IPS DF 4.7 (cell line): ENCODE measurements at regions not wholly inside any gene's neighbourhood (a gene's known extent, or its start where the extent isn't known, plus 50 kb on each side); places are given as distances from the start of the nearest gene placed in this dataset.
"Not testable (repeated sequence)": the region's sequence is repeated elsewhere in the genome, so short reads cannot be mapped to it uniquely, and the experiment has no call there.

Experiments used
- DNase-seq: peaks from one replicate; pipeline ENCODE4 v3.0.0-alpha.2; 2013; ENCODE audit warnings: low spot score; ENCODE audit errors: extremely low read depth

DNA sequence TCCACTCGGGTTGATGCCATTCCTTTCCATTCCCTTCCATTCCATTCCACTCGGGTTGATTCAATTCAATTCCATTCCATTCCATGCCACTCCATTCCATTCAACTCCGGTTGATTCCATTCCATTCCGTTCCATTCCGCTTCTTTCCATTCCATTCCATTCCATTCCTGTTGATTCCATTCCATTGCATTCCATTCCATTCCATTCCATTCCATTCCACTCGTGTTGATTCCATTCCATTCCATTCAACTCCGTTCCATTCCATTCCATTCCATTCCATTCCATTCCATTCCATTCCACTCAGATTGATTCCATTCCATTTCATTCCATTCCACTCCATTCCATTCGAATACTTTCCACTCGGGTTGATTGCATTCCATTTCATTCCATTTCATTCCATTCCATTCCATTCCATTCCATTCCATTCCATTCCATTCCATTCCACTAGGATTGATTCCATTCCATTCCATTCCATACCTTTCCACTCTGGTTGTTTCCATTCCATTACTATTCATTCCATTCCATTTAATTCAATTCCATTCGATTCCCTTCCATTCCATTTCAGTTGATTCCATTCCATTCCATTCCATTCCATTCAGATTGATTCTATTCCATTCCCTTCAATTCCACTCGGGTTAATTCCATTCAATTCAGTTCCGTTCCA, 1141.8 kb downstream of the RPIA start:
- DNase-seq: no peak

DNA sequence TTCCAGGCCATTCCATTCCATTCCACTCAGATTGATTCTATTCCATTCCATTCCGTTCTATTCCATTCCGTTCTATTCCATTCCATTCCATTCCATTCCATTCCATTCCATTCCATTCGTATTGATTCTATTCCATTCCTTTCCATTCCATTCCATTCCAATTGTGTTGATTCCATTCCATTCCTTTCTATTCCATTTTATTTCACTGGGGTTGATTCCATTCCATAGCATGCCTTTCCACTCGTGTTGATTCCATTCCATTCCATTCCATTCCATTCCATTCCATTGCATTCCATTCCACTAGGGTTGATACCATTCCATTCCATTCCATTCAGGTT, 1142.3 kb downstream of the RPIA start:
- DNase-seq: no peak

DNA sequence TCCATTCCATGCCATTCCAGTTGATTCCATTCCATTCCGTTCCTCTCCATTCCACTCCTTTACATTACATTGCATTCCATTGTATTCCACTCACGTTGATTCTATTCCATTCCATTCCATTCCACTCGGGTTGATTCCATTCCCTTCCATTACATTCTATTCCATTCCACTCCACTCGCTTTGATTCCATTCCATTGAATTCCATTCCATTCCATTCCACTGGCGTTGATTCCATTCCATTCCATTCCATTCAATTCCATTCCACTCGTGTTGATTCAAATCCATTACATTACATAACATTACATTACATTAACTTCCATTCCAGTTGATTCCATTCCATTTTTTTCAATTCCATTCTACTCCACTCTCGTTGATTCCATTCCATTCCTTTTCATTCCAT, 1142.8 kb downstream of the RPIA start:
- DNase-seq: no peak

DNA sequence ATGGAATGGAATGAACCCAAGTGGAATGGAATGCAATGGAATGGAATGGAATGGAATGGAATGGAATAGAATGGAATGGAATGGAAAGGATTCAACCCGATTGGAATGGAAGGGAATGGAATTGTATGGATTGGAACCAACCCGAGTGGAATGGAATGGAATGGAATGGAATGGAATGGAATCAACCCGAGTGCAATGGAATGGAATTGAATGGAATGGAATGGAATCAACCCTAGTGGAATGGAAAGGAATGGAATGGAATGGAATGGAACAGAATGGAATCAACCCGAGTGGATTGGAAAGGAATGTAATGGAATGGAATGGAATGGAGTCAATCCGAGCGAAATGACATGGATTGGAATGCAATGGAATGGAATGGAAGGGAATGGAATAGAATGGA, 1144.9 kb downstream of the RPIA start:
- DNase-seq: not testable (repeated sequence)

- DNase-seq: no peak
These were observed 1146.6 kb downstream of the RPIA start for GRCh38 chr2:89837962-89838625.

- peak; percentile 33 for DNase-seq
These were observed 1148.7 kb downstream of the RPIA start for GRCh38 chr2:89840175-89840574.

DNA sequence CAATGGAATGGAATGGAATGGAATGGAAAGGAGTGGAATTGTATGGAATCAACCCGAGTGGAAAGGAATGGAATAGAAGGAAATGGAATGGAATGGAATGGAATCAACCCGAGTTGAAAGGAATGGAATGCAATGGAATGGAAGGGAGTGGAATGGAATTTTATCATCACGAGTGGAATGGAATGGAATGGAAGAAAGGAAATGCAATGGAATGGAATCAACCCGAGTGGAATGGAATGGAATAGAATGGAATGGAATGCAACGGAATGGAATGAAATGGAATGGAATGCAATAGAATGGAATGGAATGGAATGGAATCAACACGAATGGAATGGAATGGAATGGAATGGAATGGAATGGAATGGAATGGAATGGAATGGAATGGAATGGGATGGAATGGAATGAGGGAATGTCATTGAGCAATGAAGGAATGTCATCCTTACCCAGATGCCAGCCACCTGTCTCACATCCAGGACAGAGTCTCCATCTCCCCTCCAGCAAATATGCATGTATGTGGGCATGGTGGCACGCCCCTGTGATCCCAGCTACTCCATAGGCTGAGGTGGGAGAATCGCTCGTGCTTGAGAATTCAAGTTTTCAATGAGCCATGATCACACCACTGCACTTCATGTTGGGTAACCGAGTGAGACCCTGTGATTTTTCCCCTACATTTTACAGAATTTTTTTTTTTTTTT, 1149.5 kb downstream of the RPIA start:
- DNase-seq: not testable (repeated sequence)

GRCh38 chr2:89841476-89841840, 1150.0 kb downstream of the RPIA start:
- DNase-seq: no peak

DNA sequence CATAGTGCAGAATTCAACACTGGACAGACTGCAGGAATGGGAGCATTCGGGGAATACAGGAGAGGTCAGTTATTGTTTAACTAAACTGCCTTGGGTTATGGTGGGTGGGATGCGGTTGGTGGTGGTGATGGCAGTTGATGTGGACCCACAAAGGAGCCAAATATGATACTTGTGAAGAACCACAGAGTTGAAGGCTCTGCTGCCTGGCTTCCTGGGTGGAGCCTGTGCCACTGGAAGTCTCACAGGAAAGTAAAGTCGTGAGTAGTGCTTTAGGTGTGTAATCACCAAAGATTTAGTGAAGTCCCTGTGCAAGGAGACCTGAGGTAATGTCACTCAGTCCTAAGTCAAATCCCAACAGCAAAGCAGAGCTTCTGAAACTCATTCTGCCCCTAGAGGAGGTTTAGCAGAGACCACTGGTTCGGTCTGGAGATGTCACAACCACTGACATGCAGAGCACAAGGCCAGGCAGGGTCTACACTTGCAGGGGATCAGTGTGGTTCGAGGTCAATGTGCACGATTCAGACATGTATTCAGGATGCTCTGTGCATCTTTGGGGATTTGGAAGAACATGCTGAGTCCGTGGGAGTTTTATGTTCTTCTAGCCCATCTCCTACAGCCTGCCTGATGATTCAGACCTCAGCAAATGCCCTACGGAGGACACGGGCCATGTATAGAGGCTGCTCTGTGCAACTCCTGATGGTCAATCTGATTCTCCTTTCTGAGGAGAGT, 1150.9 kb downstream of the RPIA start:
- no peak for DNase-seq

DNA sequence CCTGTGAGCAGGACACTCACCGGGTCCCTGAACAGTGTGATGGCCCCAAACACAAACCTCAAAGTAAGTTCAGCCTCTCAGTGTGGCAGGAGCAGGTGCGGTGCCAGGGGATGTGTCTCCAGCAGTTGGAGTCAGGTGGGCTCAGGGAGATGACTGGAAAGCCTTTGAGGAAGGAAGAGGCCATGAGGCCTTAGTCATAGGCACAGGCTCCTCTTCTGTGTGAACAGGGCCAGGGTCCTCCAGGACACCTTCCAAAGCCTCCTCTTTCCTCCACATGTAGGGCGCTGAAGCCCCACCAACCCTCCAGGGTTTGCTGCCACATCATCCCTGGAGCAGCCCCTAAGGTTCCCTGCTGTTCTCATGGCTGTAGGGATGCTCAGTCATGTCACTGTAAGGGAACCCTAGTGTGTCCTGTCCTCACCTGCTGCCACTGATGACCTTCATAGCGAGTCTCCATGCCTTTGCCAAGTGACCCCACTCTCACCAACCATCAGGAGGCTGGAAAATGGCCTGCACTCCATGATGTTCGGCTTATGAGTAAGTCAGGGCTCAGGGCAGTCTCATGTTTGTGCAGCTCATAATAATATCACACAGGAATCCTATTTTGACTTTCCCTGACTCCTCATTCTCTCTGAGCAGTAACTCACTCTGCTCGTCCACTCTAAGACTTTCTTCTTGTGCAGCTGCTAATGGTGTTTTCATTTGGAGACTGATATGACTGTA, 1152.9 kb downstream of the RPIA start:
- no peak for DNase-seq

- DNase-seq: no peak
These were observed 1154.1 kb downstream of the RPIA start for GRCh38 chr2:89845532-89845931.

DNA sequence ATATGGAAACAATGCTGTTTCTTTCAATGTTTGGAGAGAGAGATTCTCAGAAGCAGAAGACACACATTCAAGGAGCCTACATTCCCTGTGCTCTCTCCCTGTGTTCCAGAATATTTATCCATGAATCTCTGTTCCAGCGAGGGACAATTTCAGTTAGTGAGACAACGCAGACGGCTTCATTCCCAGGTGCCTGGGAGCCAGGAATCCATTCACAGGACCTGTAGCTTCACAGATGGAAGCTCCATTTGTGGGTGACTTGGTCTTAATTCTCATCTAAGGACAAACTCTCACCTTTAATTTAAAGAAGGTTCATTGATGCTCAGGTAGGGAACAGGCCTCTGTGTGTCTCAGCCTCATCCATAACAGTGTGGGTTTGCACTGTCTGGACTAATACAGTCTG, 1156.6 kb downstream of the RPIA start:
- no peak for DNase-seq

DNA sequence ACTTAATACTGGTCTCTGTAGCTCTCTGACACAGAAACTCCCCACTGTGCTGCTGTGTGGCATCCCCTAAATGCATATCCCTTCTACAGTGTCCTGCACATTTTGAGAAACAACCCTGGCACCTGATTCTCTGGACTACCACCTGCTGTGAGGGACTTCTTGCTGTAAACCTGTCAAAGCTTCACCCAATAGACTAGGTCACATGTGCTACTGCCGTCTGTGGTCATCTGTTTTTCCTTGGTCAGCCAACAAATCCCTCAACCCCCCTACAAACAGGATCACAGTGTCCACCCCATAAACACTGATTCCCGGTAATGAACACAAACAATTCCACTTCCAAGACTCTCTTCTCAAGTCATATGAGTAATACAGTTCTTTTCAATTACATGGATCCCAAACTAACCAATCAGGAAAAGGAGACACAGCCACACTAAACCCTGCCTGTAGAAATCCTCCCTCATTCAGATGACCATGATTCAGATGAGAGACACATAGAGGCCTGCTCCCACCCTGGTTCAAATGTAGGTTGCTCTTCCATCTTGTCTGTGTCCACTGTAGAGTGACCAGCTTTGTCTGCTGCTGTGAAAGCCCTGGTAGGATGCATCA, 1157.4 kb downstream of the RPIA start:
- no peak for DNase-seq

GRCh38 chr2:89849731-89850130, 1158.3 kb downstream of the RPIA start:
- DNase-seq: no peak

DNA sequence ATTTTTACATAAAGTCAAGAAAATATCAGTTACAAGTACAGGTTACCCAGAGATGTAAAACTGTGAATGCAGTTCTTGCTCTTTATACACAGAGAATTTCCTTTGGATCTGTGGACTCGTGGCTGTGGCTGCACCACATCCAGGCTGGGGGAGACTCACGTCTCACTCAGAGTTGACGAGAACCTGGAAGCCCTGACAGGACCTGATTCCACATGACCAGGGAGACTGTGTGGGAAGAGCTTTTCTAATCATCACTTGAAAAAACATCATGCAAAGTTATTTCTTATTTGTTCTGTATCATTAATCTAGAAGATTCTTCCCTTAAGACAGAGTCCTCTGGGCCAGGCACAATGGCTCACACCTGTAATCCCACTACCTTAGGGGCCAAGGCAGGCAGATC, 1159.0 kb downstream of the RPIA start:
- DNase-seq: no peak

DNA sequence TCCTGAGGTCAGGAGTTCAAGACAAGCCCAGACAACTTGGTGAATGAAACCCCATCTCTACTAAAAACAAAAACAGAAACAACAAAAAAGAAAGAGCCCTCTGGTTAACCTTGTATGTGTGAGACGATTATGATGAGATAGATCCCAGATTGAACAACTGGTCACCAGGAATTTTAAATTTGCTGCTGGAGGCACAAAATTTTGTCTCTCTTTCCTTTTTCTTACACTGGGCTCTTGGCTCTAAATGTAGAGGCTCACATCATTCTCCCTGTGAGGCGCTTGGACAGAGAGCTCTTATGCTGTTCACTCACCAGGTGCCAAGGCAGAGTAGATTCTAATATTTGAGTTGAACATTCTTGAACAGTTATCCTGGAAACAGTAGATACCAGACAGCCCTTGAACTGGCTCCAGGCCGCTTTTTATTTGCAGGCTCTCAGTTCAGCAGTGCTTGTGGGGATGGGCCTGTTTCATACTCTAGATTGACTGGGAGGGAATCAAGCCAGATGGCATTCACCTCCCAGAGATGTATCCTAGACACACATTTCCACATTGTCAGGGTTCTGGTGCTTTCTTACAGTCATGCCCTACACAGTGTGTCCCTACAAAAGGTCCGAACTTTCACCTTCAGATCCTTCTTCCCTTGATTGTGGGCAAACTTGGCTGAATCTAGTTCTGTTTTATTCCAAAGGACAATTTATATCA, 1159.6 kb downstream of the RPIA start:
- DNase-seq: no peak

GRCh38 chr2:89851583-89851905, 1160.1 kb downstream of the RPIA start:
- no peak for DNase-seq

- DNase-seq: not testable (repeated sequence)
These were observed 1162.0 kb downstream of the RPIA start for GRCh38 chr2:89853427-89853826.

GRCh38 chr2:89855752-89856151, 1164.3 kb downstream of the RPIA start:
- not testable (repeated sequence) for DNase-seq

DNA sequence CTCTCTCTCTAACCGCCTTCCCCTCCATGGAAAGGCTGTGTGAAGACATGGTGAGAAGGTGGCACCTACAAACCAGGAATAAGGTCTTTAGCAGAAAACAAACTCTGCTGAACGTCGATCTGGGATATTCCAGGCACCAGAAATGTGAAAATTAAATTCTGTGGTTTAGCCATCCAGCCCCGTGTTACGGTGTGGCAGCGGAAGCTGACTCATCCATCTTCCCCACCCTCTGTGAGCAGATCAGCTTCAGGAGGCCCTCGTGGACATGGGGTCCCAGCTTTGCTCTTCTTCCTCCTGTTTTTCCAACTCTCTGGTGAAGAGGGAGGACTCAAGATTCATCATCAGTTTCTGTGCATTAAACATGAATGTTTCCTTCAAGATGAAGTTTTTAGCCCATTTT, 1164.8 kb downstream of the RPIA start:
- DNase-seq: not testable (repeated sequence)

DNA sequence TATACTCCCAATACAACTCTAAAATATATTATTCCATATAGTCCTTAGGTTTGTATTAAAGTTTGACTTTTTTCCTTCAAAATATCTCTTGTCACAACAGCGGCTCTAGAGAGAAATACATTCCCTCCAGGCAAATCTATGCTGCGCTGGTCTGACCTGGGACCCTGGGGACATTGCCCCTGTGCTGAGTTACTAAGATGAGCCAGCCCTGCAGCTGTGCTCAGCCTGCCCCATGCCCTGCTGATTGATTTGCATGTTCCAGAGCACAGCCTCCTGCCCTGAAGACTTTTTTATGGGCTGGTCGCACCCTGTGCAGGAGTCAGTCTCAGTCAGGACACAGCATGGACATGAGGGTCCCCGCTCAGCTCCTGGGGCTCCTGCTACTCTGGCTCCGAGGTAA, 1170.7 kb downstream of the RPIA start:
- DNase-seq: not testable (repeated sequence)
